Gastroesophageal sphincter (tissue), 4 donors: ENCODE measurements at regions not wholly inside any gene's neighbourhood (a gene's known extent, or its start where the extent isn't known, plus 50 kb on each side); places are given as distances from the start of the nearest gene placed in this dataset.

Source experiments
- ATAC-seq: fragments of 150-250 bp; one replicate; pipeline ENCODE4 v1.9.1; 2016; ENCODE audit warnings: mild to moderate bottlenecking, moderate library complexity
- H3K27ac ChIP-seq, 4 donors: fragments of 200-600 bp; sonication (generic) in 3 of 4; 1 replicate in 3 of 4; 2 replicates in 1 of 4; pipeline ENCODE4 v1.5.1; 2016 to 2019
- H3K27me3 ChIP-seq: fragments of 200-600 bp; sonication (generic); one replicate; pipeline ENCODE4 v1.5.1; 2019
- H3K36me3 ChIP-seq, 2 donors: fragments of 200-600 bp; sonication (generic); one replicate each; pipeline ENCODE4 v1.5.1; 2019; ENCODE audit warnings: control low read depth in 1 of 2
- H3K4me1 ChIP-seq, 3 donors: fragments of 200-600 bp; sonication (generic); 1 replicate in 2 of 3; 2 replicates in 1 of 3; pipeline ENCODE4 v1.5.1; 2016 to 2019; ENCODE audit warnings: control low read depth in 2 of 3
- H3K4me3 ChIP-seq, 2 donors: fragments of 200-600 bp; sonication (generic); one replicate each; pipeline ENCODE4 v1.5.1; 2019; ENCODE audit warnings: mild to moderate bottlenecking in 1 of 2, moderate library complexity in 1 of 2
- H3K9me3 ChIP-seq, 3 donors: fragments of 200-600 bp; sonication (generic); one replicate each; pipeline ENCODE4 v1.5.1; 2017 to 2019; ENCODE audit warnings: control low read depth in 2 of 3
- EP300 ChIP-seq: sonication (generic); formaldehyde crosslinking; IDR thresholded peaks from one replicate; pipeline ENCODE4 v1.6.1; 2017; ENCODE audit warnings: antibody characterized with exemption, mild to moderate bottlenecking
- POLR2A ChIP-seq, 2 donors: fragments of 450-650 bp; IDR thresholded peaks; one replicate each; pipeline ENCODE4 v1.6.1; 2017; ENCODE audit warnings: antibody characterized with exemption in 2 of 2, mild to moderate bottlenecking in 2 of 2, moderate library complexity in 1 of 2
- POLR2AphosphoS5 ChIP-seq: sonication (generic); formaldehyde crosslinking; IDR thresholded peaks from one replicate; pipeline ENCODE4 v1.6.1; 2017; ENCODE audit warnings: antibody characterized with exemption
- WGBS, 2 donors: methylation state at CpG; one replicate each; pipeline ENCODE4 v1.1.5; 2018; ENCODE audit warnings: low coverage in 1 of 2; 5-methylcytosine and 5-hydroxymethylcytosine counted together
- TF ChIP-seq, protein P1 (sequence below), 4 experiments: fragments of 200-600 bp in 2 of 4; fragments of 450-650 bp in 2 of 4; sonication (generic) in 1 of 4; IDR thresholded peaks; one replicate each; pipeline ENCODE4 v1.5.1; 2017 to 2019; ENCODE audit warnings: antibody characterized with exemption in 4 of 4, mild to moderate bottlenecking in 2 of 4, moderate library complexity in 2 of 4

DNA sequence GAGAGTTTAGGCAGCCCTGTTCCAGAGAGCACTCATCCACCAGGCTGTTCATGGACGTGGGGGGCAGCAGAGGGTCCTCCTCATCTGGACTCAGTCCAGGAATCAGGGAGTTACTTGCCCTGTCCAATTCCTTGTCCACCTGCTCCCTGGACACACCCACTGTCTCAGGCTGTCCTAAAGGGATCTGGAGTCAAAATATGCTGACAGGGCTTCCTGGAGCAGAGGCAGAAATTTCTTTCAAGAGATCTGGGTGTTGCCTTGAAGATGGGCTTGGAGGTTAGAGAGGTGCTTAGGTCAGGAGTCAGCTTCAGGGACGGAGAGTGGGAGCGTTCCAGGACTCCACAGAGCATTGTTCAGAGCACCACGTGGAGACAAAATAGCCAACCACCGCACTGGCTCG lies 65.8 kb upstream of the SHISA2 start:
- no peaks in the 10 kb centered on the region for H3K9me3 ChIP-seq
- WGBS, 2 donors, result 80 to 92% methylated on average over 5 to 6 of the region's 6 CpGs
- H3K27ac ChIP-seq, result no peak overlapping the region
- no peak for ATAC-seq
- H3K4me1 ChIP-seq, result no peaks in the 10 kb centered on the region
- H3K4me3 ChIP-seq, result no peak overlapping the region
- H3K27me3 ChIP-seq, result peaks cover 9% of the 10 kb centered on the region
- H3K36me3 ChIP-seq, result no peaks in the 10 kb centered on the region
- TF ChIP-seq POLR2A (IDR thresholded peaks at IDR 0.05), result no peak
- TF ChIP-seq EP300, result no peak
- no peak for TF ChIP-seq POLR2AphosphoS5
- TF ChIP-seq, protein P1, sequence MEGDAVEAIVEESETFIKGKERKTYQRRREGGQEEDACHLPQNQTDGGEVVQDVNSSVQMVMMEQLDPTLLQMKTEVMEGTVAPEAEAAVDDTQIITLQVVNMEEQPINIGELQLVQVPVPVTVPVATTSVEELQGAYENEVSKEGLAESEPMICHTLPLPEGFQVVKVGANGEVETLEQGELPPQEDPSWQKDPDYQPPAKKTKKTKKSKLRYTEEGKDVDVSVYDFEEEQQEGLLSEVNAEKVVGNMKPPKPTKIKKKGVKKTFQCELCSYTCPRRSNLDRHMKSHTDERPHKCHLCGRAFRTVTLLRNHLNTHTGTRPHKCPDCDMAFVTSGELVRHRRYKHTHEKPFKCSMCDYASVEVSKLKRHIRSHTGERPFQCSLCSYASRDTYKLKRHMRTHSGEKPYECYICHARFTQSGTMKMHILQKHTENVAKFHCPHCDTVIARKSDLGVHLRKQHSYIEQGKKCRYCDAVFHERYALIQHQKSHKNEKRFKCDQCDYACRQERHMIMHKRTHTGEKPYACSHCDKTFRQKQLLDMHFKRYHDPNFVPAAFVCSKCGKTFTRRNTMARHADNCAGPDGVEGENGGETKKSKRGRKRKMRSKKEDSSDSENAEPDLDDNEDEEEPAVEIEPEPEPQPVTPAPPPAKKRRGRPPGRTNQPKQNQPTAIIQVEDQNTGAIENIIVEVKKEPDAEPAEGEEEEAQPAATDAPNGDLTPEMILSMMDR (IDR thresholded peaks at IDR 0.05), result no peak

DNA sequence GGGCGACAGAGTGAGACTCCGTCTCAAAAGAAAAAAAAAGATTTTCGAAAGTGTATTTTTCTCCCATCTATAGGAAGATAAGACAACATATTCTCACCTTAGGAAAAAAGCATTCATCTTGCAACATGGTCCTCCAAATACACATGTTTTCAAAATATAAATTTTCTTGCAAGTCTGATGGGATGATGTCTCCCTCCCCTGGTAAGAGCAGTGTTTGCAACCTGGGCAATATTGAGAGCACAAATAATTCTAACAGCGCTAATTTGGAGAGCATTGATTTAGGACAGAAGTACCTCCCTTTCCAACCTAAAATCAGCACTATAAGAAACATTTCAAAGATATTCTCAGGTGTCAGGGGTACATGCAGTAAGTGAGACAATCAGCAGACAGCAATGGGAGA lies 61.0 kb upstream of the SHISA2 start:
- TF ChIP-seq, protein P1 (IDR thresholded peaks at IDR 0.05), result no peak
- no peak for TF ChIP-seq EP300
- TF ChIP-seq POLR2AphosphoS5, result no peak
- TF ChIP-seq POLR2A (IDR thresholded peaks at IDR 0.05), result no peak
- 82 to 85% methylated on average over 4 of the region's 4 CpGs for WGBS, 2 donors

DNA sequence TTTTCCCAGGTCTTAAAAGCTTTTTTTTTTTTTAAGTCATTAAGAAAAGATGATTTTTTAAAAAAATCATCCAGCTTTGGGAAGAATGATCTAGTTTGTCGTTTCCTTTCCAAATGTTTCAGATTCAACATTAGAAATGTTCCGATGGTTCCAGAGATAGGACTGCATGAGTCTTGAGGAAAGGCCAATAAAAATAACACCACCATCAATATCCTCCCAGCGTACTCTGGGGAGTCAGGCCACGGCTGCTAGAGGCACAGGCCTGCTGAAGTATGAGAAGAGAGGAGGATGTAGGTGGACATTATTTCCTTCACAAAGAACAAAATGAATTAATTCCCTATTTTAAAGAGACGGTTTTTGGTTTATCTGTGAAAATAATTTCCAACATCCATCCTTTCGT lies 60.0 kb upstream of the SHISA2 start:
- no peak for ATAC-seq

More for the DNA sequence above, 61.0 kb upstream of the SHISA2 start:
- H3K9me3 ChIP-seq, result no peaks in the 10 kb centered on the region
- ATAC-seq, result no peak
- no peaks in the 10 kb centered on the region for H3K36me3 ChIP-seq
- H3K27ac ChIP-seq, result no peak overlapping the region
- H3K4me1 ChIP-seq, result no peaks in the 10 kb centered on the region
- peaks cover 9% of the 10 kb centered on the region for H3K27me3 ChIP-seq
- no peak overlapping the region for H3K4me3 ChIP-seq

More for the DNA sequence above, 60.0 kb upstream of the SHISA2 start:
- 68 to 73% methylated on average over 6 of the region's 6 CpGs for WGBS, 2 donors
- no peaks in the 10 kb centered on the region for H3K4me1 ChIP-seq
- H3K27ac ChIP-seq, result no peak overlapping the region
- peaks cover 9% of the 10 kb centered on the region for H3K27me3 ChIP-seq
- H3K4me3 ChIP-seq, result no peak overlapping the region
- H3K36me3 ChIP-seq, result no peaks in the 10 kb centered on the region
- no peaks in the 10 kb centered on the region for H3K9me3 ChIP-seq
- TF ChIP-seq, protein P1 (IDR thresholded peaks at IDR 0.05), result no peak
